Dedifferentiated amniotic fluid mesenchymal stem cell (primary cell): ENCODE measurements at regions not wholly inside any gene's neighbourhood (a gene's known extent, or its start where the extent isn't known, plus 50 kb on each side); places are given as distances from the start of the nearest gene placed in this dataset.

Experiments
- DNase-seq: peaks from one replicate; pipeline ENCODE4 v3.0.0-alpha.2; 2016; ENCODE audit errors: extremely low spot score

DNA sequence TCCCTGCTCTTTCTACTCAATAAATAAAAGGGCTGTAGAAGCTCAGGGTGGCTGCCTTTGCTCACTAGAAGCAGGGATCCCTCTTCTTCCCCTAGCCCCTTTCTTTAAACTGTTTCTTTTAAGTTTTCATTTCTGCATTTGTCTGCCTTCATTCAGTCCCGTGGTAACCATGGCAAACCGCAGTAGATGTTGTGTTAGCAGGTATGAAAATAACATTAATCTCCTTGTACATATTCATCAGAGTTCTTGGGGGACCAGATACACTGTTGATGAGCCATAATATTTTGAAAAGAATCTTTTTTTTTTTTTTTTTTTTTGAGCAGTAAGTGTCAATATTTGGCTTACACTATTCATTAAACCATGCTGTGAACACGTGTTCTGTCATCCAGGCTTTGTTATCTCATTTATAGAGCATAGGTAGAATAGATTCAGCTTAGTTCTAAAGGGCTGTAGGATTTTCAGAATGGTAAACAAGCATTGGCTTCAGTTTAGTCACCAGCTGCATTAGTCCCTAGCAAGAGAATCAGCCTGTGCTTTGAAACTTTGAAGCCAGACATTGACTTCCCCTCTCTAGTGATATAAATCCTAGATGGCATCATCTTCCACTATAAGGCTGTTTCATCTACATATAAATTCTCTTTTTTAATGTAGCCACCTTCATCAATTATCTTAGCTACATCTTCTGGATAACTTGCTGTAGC, 59.4 kb upstream of the SPRY2 start:
- no peak for DNase-seq

DNA sequence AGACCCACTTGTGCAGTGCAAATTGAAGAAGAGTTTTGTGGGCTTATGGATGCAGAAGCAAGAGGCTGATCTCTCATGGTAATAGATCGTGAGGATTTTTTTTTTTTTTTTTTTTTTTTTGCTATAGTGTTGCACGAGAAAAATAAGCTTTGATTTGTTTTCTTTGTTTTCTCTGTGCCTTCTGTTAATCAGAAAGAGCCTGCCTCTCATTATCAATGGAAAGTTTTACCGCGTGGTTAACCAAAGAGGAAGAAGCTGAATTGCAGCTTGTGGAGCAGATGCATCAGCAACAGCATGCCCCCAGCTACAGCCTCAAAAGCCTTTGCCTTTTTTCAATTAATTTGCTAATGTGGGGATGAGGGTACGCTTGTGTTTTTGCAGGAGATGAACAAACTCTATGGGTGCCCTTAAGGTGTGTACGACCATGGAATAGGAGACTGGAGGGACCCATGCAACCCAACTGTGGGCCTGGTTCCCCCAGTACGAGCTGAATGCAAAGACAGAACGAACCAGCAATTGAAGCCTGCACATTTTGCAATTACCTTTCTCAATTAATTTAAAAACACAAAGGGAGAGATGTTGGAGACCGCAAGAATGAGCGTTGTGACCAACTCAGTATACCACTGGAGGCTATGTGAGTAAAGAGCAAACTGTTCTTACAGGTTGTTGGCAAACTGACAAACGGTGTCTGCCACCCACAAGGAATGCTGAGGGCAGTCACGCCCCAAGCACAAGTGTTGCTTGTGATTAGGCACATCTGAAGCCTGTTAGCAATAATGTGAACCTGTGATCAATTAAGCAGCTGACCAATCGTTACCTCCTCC, 58.6 kb upstream of the SPRY2 start:
- DNase-seq, result no peak
